ENCODE measurements at regions not wholly inside any gene's neighbourhood (a gene's known extent, or its start where the extent isn't known, plus 50 kb on each side); places are given as distances from the start of the nearest gene placed in this dataset.

DNA sequence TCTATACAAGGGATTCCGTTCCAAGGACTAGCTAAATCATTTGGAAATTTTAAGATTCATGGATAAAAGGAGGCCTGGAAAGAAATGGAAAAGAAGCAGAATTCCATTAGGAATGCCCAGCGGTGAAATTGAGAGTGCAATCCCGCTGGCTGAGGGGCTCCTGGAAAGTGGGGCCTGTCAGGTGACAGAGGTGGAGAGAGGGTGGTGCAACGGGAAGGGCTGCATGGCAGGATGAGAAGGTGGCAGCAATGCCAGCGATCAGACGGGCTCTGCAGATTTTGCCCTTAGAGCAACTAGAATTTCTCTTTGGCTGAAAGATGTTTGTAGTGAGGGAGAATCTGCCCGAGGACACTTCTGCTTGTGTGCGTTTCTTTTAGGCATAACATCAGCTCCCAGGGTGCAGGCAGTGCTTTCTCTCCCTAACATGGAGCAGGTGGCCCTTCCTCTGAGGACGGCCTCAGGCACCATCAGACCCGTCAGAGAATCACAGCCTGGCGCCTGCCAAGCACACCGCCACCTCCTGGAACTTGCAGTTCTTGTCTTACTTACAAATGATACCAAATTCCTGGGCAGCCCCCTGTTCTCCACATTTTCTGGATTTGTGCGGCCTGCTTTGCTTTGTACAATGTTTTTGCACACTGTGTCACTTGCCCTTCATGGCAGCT, 261.6 kb downstream of the NDUFA10 start:
- 74% methylated on average over 11 of the region's 13 CpGs for WGBS (ENCODE audit: insufficient coverage)
- Histone ChIP-seq H3K36me3 (ENCODE audit: control insufficient read depth in 2 of 2, extremely low read depth in 1 of 2, insufficient read depth in 1 of 2, low read length in 1 of 2) (no peaks in the 10 kb centered on the region), H3K4me1 (ENCODE audit: control insufficient read depth in 1 of 2, extremely low read depth in 1 of 2, insufficient read depth in 2 of 2, low read length in 2 of 2) (no peaks in the 10 kb centered on the region), H3K4me3 (ENCODE audit: control insufficient read depth in 1 of 2, extremely low read depth in 1 of 2, low read length in 1 of 2) (no peak overlapping the region), H3K9me3 (no peaks in the 10 kb centered on the region), H3K27me3 (replicated peaks in 1 of 2; ENCODE audit: control insufficient read depth in 2 of 2, extremely low read depth in 1 of 2, insufficient read depth in 2 of 2, low read length in 1 of 2) (peaks cover 0 to 33% of the 10 kb centered on the region in 2 experiments), H3K27ac (ENCODE audit: low read length) (no peak overlapping the region)
- Mint-ChIP-seq H3K27me3 (peaks cover 4% of the 10 kb centered on the region in 2 donors), H3K9me3 (peaks cover 0 to 9% (median 0%) of the 10 kb centered on the region in 3 donors), H3K4me1 (no peaks in the 10 kb centered on the region), H3K4me3 (no peak overlapping the region), H3K36me3 (no peaks in the 10 kb centered on the region), H3K27ac (no peak overlapping the region)
- DNase-seq (peak in 1 of 35 experiments; percentile 3), ATAC-seq (replicated peaks in 1 of 4) (no peak)
- CTCF ChIA-PET = no interaction called here
- POLR2A ChIA-PET = no interaction called here

DNA sequence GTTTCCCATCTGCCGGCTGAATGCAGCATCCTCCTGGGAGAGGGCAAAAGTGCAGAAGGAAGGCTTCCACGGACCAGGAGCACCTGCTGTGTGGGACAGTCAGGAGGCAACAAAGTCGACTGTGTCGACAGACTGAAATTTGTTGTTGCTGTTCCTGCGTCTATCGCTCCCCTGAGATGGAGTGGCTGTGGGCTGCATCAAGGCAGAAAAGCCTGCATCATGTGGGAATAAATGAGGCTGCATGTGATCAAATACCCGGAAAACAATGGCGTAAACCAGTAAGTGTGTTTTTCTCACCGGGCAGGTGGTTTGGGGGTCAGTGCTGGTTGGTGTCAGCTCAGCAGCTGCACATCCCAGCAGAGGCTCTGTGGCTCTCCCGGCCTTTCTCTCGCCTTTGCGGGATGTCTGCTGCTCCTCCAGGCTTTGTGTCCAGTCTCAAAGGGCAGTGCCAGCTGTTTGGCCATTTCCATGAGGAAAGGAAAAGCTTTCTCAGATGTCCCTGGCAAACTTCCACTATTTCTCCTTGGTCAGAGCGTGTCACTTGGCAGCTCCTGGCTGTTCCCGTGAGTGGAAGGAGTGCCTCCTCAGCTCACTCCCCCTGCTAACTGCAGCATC, 262.4 kb downstream of the NDUFA10 start:
- H3K36me3 ChIP-seq (ENCODE audit: control insufficient read depth in 2 of 2, extremely low read depth in 1 of 2, insufficient read depth in 1 of 2, low read length in 1 of 2) = no peaks in the 10 kb centered on the region
- Mint-ChIP-seq H3K9me3 (peaks cover 0 to 9% (median 0%) of the 10 kb centered on the region in 3 donors), H3K4me1 (peaks cover 0 to 3% (median under 1%) of the 10 kb centered on the region in 3 donors), H3K27me3 (peaks cover 4% of the 10 kb centered on the region in 2 donors), H3K36me3 (no peaks in the 10 kb centered on the region), H3K4me3 (no peak overlapping the region), H3K27ac (no peak overlapping the region)
- ATAC-seq (replicated peaks in 1 of 4) = no peak
- WGBS (ENCODE audit: insufficient coverage) = 92% methylated on average over 14 of the region's 14 CpGs
- no peaks in the 10 kb centered on the region for H3K9me3 ChIP-seq
- ChIA-PET CTCF (no interaction called here), POLR2A (interaction anchor here in 1 of 2 donors (0.6 kb wide), 1 partner anchor 1916 kb away, joined by 3 read pairs; no protein-coding TSS in a partner anchor)
- no peak overlapping the region for H3K4me3 ChIP-seq (ENCODE audit: control insufficient read depth in 1 of 2, extremely low read depth in 1 of 2, low read length in 1 of 2)
- H3K27me3 ChIP-seq (replicated peaks in 1 of 2; ENCODE audit: control insufficient read depth in 2 of 2, extremely low read depth in 1 of 2, insufficient read depth in 2 of 2, low read length in 1 of 2) = peaks cover 0 to 32% of the 10 kb centered on the region in 2 experiments
- DNase-seq = no peak
- no peak overlapping the region for H3K27ac ChIP-seq (ENCODE audit: low read length)
- no peaks in the 10 kb centered on the region for H3K4me1 ChIP-seq (ENCODE audit: control insufficient read depth in 1 of 2, extremely low read depth in 1 of 2, insufficient read depth in 2 of 2, low read length in 2 of 2)

DNA sequence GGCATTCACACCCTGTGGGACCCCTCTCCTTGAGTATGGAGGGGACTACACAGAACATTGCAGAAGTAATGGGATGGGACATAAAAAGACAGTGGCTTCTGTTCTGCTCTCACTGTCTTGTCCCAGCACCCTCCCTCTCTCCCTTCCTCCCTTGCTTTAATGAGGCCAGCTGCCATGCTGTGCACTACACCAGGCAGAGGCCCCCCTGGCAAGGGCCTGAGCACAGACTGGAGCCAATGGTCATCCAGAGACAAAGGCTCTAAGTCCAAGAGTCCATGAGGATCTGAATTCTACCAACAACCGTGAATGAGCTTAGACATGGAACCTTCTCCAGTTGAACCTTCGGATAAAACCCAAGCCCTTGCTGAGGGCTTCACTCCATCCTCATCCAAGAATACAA, 263.0 kb downstream of the NDUFA10 start:
- DNase-seq = no peak
- Histone ChIP-seq H3K36me3 (ENCODE audit: control insufficient read depth in 2 of 2, extremely low read depth in 1 of 2, insufficient read depth in 1 of 2, low read length in 1 of 2) (no peaks in the 10 kb centered on the region), H3K27me3 (replicated peaks in 1 of 2; ENCODE audit: control insufficient read depth in 2 of 2, extremely low read depth in 1 of 2, insufficient read depth in 2 of 2, low read length in 1 of 2) (peaks cover 0 to 27% of the 10 kb centered on the region in 2 experiments), H3K4me3 (ENCODE audit: control insufficient read depth in 1 of 2, extremely low read depth in 1 of 2, low read length in 1 of 2) (no peak overlapping the region), H3K27ac (ENCODE audit: low read length) (no peak overlapping the region), H3K9me3 (no peaks in the 10 kb centered on the region), H3K4me1 (ENCODE audit: control insufficient read depth in 1 of 2, extremely low read depth in 1 of 2, insufficient read depth in 2 of 2, low read length in 2 of 2) (peaks cover under 1% of the 10 kb centered on the region in 2 experiments)
- H3K4me1 Mint-ChIP-seq = peaks cover 2 to 5% (median 4%) of the 10 kb centered on the region in 3 donors
- ATAC-seq (replicated peaks in 1 of 4) = no peak
- WGBS (ENCODE audit: insufficient coverage) = no CpG with 5 or more reads among the region's 2 CpGs
- peaks cover 0 to 9% (median 0%) of the 10 kb centered on the region in 3 donors for H3K9me3 Mint-ChIP-seq
- H3K27me3 Mint-ChIP-seq = peaks cover 4% of the 10 kb centered on the region in 2 donors
- POLR2A ChIA-PET = no interaction called here
- no peak overlapping the region for H3K27ac Mint-ChIP-seq
- no peak overlapping the region for H3K4me3 Mint-ChIP-seq
- CTCF ChIA-PET = no interaction called here
- H3K36me3 Mint-ChIP-seq = no peaks in the 10 kb centered on the region

DNA sequence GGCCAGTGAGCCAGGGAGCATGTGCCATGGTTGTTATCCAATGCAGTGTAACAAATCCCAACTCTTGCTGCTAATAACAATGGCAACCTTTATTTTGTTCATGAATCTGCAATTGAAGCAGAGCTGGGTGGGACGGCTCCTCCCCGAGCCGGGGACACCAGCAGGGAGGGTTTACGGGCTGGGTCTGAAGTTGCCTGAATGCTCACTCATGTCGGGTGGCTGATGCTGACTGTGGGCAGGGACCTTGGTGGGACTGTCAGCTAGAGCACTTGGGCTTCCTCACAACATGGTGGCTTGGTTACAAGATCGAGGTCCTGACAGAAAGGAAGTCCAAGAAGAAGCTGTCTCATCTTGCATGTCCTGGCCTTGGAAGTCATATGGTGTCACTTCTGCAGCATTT, 264.5 kb downstream of the NDUFA10 start:
- peaks cover 4% of the 10 kb centered on the region in 2 donors for H3K27me3 Mint-ChIP-seq
- H3K36me3 ChIP-seq (ENCODE audit: control insufficient read depth in 2 of 2, extremely low read depth in 1 of 2, insufficient read depth in 1 of 2, low read length in 1 of 2) = no peaks in the 10 kb centered on the region
- H3K27me3 ChIP-seq (replicated peaks in 1 of 2; ENCODE audit: control insufficient read depth in 2 of 2, extremely low read depth in 1 of 2, insufficient read depth in 2 of 2, low read length in 1 of 2) = peaks cover 0 to 23% of the 10 kb centered on the region in 2 experiments
- H3K4me1 Mint-ChIP-seq = peaks cover 10 to 11% (median 10%) of the 10 kb centered on the region in 3 donors
- peaks cover 8% of the 10 kb centered on the region in 2 experiments for H3K4me1 ChIP-seq (ENCODE audit: control insufficient read depth in 1 of 2, extremely low read depth in 1 of 2, insufficient read depth in 2 of 2, low read length in 2 of 2)
- no peaks in the 10 kb centered on the region for H3K36me3 Mint-ChIP-seq
- WGBS (ENCODE audit: insufficient coverage) = 84% methylated on average over 6 of the region's 6 CpGs
- ChIA-PET POLR2A (no interaction called here), CTCF (no interaction called here)
- H3K4me3 Mint-ChIP-seq = no peak overlapping the region
- H3K9me3 Mint-ChIP-seq = peaks cover 0 to 9% (median 0%) of the 10 kb centered on the region in 3 donors
- ATAC-seq (replicated peaks in 1 of 4) (no peak), DNase-seq (no peak)
- no peaks in the 10 kb centered on the region for H3K9me3 ChIP-seq
- no peak overlapping the region for H3K4me3 ChIP-seq (ENCODE audit: control insufficient read depth in 1 of 2, extremely low read depth in 1 of 2, low read length in 1 of 2)
- H3K27ac Mint-ChIP-seq = no peak overlapping the region
- no peak overlapping the region for H3K27ac ChIP-seq (ENCODE audit: low read length)

DNA sequence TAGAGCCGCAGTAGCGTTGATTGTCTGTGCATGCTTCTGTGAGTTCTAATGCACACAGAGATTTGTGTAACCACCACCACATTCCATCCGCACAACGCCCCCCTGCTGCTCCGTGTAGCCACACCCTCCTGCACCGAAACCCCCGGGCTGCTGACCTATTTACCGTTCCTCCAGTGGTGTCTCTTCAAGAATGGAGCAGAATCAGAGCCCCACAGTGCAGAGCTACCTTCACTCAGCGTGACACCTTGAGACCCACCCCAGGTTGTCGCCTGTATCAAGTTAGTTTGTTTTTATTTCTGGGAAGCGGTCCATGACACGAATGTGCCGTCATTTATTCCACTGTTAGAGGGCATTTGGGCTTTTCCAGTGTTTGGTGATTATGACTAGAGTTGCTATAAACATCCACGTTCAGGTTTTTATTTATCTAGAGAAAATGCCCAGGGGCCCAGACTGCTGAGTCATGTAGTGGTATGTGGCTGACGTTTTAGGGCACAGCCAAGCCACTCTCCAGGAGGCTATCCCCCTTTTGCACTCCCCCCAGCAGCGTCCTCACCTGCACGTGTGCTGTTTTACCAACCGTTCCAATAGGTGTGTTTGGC, 266.8 kb downstream of the NDUFA10 start:
- Histone ChIP-seq H3K36me3 (ENCODE audit: control insufficient read depth in 2 of 2, extremely low read depth in 1 of 2, insufficient read depth in 1 of 2, low read length in 1 of 2) (no peaks in the 10 kb centered on the region), H3K4me3 (ENCODE audit: control insufficient read depth in 1 of 2, extremely low read depth in 1 of 2, low read length in 1 of 2) (no peak overlapping the region), H3K9me3 (no peaks in the 10 kb centered on the region), H3K27ac (ENCODE audit: low read length) (no peak overlapping the region), H3K27me3 (replicated peaks in 1 of 2; ENCODE audit: control insufficient read depth in 2 of 2, extremely low read depth in 1 of 2, insufficient read depth in 2 of 2, low read length in 1 of 2) (peaks cover 0 to 23% of the 10 kb centered on the region in 2 experiments), H3K4me1 (ENCODE audit: control insufficient read depth in 1 of 2, extremely low read depth in 1 of 2, insufficient read depth in 2 of 2, low read length in 2 of 2) (peaks cover 8% of the 10 kb centered on the region in 2 experiments)
- Mint-ChIP-seq H3K4me1 (peaks cover 10 to 14% (median 10%) of the 10 kb centered on the region in 3 donors), H3K36me3 (no peaks in the 10 kb centered on the region), H3K27me3 (peaks cover 4% of the 10 kb centered on the region in 2 donors), H3K4me3 (no peak overlapping the region), H3K27ac (no peak overlapping the region), H3K9me3 (peaks cover 0 to 9% (median 4%) of the 10 kb centered on the region in 3 donors)
- ATAC-seq (replicated peaks in 1 of 4) (no peak), DNase-seq (no peak)
- 89% methylated on average over 10 of the region's 18 CpGs for WGBS (ENCODE audit: insufficient coverage)
- CTCF ChIA-PET = no interaction called here
- POLR2A ChIA-PET = no interaction called here

DNA sequence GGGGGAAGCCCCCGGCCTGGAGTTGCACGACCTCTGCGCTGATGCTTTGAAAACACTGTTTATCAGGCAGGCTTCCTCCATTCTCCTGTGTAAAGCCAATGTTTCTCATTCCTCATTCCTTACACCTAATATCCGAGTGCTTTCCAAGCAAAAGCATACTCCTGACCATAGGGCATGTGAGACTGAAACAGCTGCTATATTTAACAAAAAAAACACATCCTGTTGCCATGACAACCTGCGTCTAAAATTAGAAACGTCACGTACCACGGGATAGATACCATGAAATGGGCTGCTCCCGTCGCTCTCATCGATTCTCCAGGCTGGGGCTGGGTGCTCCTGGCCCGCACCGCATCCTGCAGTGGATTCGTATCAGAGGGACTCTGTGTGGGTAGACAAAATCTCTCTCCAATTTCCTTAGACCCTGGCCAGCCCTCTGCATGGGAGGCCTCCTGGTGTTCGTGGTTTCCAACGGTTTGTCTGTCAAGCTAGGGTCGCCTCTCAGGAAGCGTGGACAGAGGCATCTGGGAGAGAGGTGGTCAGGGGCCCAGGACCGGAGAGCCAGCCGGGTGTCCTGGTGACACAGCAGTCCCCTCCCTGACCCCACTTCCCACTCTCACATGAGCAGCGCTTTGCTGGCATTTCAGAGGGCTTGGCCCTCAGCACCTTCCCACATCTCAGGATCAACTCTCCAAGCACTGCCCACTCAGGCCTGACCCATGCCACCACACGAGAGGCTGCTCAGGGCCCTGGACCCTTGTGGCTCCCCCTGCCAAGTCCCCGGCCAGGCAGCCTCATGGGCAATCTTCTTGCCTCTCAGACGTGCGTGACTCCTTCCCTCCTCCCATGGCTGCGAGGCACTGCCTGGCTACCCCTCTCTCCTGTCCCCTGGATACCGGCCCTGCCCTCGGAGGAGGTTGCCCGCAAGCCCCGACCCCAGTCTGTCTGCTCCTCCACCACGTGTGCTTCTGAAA, 268.1 kb downstream of the NDUFA10 start:
- DNase-seq = peak in 1 of 35 experiments; percentile 28
- CTCF ChIA-PET = no interaction called here
- peaks cover 4% of the 10 kb centered on the region in 2 donors for H3K27me3 Mint-ChIP-seq
- H3K27ac Mint-ChIP-seq = no peak overlapping the region
- H3K27ac ChIP-seq (ENCODE audit: low read length) = no peak overlapping the region
- H3K27me3 ChIP-seq (replicated peaks in 1 of 2; ENCODE audit: control insufficient read depth in 2 of 2, extremely low read depth in 1 of 2, insufficient read depth in 2 of 2, low read length in 1 of 2) = peaks cover 0 to 17% of the 10 kb centered on the region in 2 experiments
- WGBS (ENCODE audit: insufficient coverage) = 49% methylated on average over 24 of the region's 31 CpGs
- H3K4me3 ChIP-seq (ENCODE audit: control insufficient read depth in 1 of 2, extremely low read depth in 1 of 2, low read length in 1 of 2) = peak overlapping the region in 1 of 2 donors; percentile 20
- H3K9me3 Mint-ChIP-seq = peaks cover 0 to 9% (median 4%) of the 10 kb centered on the region in 3 donors
- peak in 1 of 4 experiments; percentile 51 for ATAC-seq (replicated peaks in 1 of 4)
- H3K4me1 Mint-ChIP-seq = peaks cover 13 to 19% (median 13%) of the 10 kb centered on the region in 3 donors
- H3K9me3 ChIP-seq = no peaks in the 10 kb centered on the region
- H3K36me3 Mint-ChIP-seq = no peaks in the 10 kb centered on the region
- no peak overlapping the region for H3K4me3 Mint-ChIP-seq
- peaks cover 12 to 14% of the 10 kb centered on the region in 2 experiments for H3K4me1 ChIP-seq (ENCODE audit: control insufficient read depth in 1 of 2, extremely low read depth in 1 of 2, insufficient read depth in 2 of 2, low read length in 2 of 2)
- no peaks in the 10 kb centered on the region for H3K36me3 ChIP-seq (ENCODE audit: control insufficient read depth in 2 of 2, extremely low read depth in 1 of 2, insufficient read depth in 1 of 2, low read length in 1 of 2)
- POLR2A ChIA-PET = no interaction called here
